ENCODE measurements at regions not wholly inside any gene's neighbourhood (a gene's known extent, or its start where the extent isn't known, plus 50 kb on each side); places are given as distances from the start of the nearest gene placed in this dataset.
A peak's percentile ranks its signal among the peaks of the same experiment; 100 is the strongest.

DNA sequence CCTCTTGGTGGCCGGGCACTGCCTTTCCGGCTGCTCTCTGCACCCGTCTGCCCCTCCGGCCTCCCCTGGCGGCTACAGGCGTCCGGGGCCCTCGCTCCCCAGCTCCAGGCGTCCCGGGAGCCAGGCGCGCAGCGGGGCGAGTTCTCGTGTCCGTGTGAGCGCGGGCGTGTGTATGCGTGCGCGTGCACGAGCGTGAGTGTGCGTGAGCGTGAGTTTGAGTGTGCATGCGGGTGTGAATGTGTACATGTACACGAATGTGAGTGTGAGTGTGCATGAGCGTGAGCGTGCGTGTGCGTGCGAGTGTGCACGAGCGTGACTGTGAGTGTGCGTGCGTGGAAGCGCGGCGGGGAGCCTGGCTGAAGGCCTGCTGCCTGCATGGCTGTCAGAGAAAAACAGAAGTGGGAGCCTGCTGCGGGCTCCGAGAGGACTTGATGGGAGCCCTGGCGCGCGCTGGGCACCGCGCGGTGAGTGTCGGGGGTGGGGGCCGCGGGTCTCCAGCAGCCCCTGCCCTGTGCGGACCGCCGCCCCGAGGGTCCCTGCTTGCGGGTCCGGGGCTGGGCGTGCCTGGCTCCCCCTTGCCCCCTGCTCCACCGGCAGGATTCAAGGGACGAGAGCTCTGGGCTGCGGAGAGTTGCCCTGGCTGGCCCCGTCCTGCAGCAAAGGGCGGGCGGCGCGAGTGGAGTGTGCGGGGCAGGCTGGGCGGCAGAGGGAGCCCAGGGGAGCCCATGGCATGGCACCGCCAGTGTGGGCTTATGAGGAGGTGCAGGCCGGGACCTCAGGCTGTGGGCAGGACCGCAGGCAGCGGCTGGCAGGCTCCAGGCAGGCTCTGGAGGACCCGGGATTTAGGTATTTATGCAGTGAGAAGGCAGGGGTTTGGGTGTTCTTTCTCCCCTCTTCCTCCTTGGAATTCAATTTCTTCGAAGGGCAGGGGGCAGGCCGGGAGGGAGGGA, 75.8 kb upstream of the EN2 start:
- H3K27me3 ChIP-seq (ENCODE audit: control insufficient read depth in 2 of 2, insufficient read depth in 2 of 2, low read length in 2 of 2): peaks cover 59 to 67% of the 10 kb centered on the region in 2 experiments
- POLR2A ChIA-PET: no interaction called here
- no peak for FAIRE-seq
- H3K79me2 ChIP-seq (ENCODE audit: control insufficient read depth, insufficient read depth, low read length): no peaks in the 10 kb centered on the region
- H3K27ac ChIP-seq (ENCODE audit: insufficient read depth, low read depth, low read length): no peak overlapping the region
- TF ChIP-seq MYC (IDR thresholded peaks at IDR 0.05; ENCODE audit: low read depth, low read length): no peak
- peak; percentile 94 for TF ChIP-seq EZH2 (IDR thresholded peaks at IDR 0.05; ENCODE audit: borderline replicate concordance, low read depth, low read length, severe bottlenecking)
- TF ChIP-seq, protein P1, sequence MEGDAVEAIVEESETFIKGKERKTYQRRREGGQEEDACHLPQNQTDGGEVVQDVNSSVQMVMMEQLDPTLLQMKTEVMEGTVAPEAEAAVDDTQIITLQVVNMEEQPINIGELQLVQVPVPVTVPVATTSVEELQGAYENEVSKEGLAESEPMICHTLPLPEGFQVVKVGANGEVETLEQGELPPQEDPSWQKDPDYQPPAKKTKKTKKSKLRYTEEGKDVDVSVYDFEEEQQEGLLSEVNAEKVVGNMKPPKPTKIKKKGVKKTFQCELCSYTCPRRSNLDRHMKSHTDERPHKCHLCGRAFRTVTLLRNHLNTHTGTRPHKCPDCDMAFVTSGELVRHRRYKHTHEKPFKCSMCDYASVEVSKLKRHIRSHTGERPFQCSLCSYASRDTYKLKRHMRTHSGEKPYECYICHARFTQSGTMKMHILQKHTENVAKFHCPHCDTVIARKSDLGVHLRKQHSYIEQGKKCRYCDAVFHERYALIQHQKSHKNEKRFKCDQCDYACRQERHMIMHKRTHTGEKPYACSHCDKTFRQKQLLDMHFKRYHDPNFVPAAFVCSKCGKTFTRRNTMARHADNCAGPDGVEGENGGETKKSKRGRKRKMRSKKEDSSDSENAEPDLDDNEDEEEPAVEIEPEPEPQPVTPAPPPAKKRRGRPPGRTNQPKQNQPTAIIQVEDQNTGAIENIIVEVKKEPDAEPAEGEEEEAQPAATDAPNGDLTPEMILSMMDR (IDR thresholded peaks at IDR 0.05; ENCODE audit: extremely low read depth in 1 of 2, insufficient read depth in 1 of 2, low read depth in 1 of 2, low read length in 2 of 2): no peak
- no peaks in the 10 kb centered on the region for H3K9me3 ChIP-seq (replicated peaks; ENCODE audit: control insufficient read depth, insufficient read depth, low read length)
- H4K20me1 ChIP-seq (replicated peaks; ENCODE audit: control insufficient read depth, extremely low read depth, insufficient read depth, low read length): no peaks in the 10 kb centered on the region
- BruUV-seq (replicated peaks): no TSS peak
- H3K9me1 ChIP-seq (replicated peaks; ENCODE audit: control insufficient read depth, extremely low read depth, insufficient read depth, low read length): no peaks in the 10 kb centered on the region
- DNase-seq (ENCODE audit: low read depth, low spot score): no peak
- H3K9ac ChIP-seq (replicated peaks; ENCODE audit: extremely low read depth, insufficient read depth, low read length): no peak overlapping the region
- H3K4me2 ChIP-seq (ENCODE audit: insufficient read depth, low read length): no peak overlapping the region
- CTCF ChIA-PET: interaction anchor here (1.5 to 3.2 kb wide), 6 partner anchors 10 to 455 kb away, joined by 5 to 26 read pairs (median 10); no protein-coding TSS in a partner anchor
- no peak overlapping the region for H3K4me3 ChIP-seq (replicated peaks in 1 of 3; ENCODE audit: insufficient read depth in 1 of 3, low read depth in 1 of 3, low read length in 3 of 3)
- H3K4me1 ChIP-seq (ENCODE audit: control insufficient read depth, extremely low read depth, insufficient read depth, low read length): no peaks in the 10 kb centered on the region
- H2AFZ ChIP-seq (ENCODE audit: low read depth, low read length): no peak overlapping the region
- H3K36me3 ChIP-seq (ENCODE audit: control insufficient read depth in 2 of 2, extremely low read depth in 1 of 2, insufficient read depth in 2 of 2, low read length in 2 of 2): no peaks in the 10 kb centered on the region
- intact Hi-C loops (cut with micrococcal nuclease): no loop called here
- dilution Hi-C loops (cut with MboI; ENCODE audit: extremely low pct_ligation_motif_present, low sequenced_read_pairs): no loop called here

DNA sequence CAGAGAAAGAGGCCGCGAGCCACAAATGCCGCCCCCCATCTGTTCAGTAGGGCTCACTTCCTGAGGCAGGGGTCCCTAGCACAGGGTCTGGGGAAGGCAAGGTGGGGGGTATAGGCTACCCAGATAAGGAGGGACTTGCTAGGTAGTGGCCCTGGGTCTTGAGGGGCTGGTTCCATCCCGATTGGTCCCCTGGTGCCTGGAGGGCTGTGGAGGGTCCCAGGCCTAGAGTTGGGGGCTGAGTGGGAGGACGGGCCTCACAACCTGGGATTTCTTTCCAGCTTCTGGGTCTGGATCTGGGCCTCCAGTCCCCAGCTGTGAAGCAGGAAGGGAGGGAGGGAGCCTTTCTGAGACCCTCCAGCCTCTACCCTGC, 75.1 kb upstream of the EN2 start:
- H3K9me1 ChIP-seq (replicated peaks; ENCODE audit: control insufficient read depth, extremely low read depth, insufficient read depth, low read length): no peaks in the 10 kb centered on the region
- H3K27ac ChIP-seq (ENCODE audit: insufficient read depth, low read depth, low read length): no peak overlapping the region
- CTCF ChIA-PET: interaction anchor here (1.6 to 3.2 kb wide), 2 partner anchors 13 to 455 kb away, joined by 5 to 26 read pairs; no protein-coding TSS in a partner anchor
- dilution Hi-C loops (cut with MboI; ENCODE audit: extremely low pct_ligation_motif_present, low sequenced_read_pairs): no loop called here
- no peak for TF ChIP-seq JUN (IDR thresholded peaks at IDR 0.05; ENCODE audit: borderline replicate concordance, insufficient read depth, insufficient read length, low read depth)
- no peak for TF ChIP-seq GATA2 (IDR thresholded peaks at IDR 0.05; ENCODE audit: insufficient read depth, insufficient read length, low read depth, low read length)
- no peak for TF ChIP-seq FOS (IDR thresholded peaks at IDR 0.05; ENCODE audit: borderline replicate concordance, insufficient read depth, low read length)
- TF ChIP-seq EZH2 (IDR thresholded peaks at IDR 0.05; ENCODE audit: borderline replicate concordance, low read depth, low read length, severe bottlenecking): no peak
- TF ChIP-seq, protein P1 (IDR thresholded peaks at IDR 0.05; ENCODE audit: extremely low read depth in 1 of 2, insufficient read depth in 1 of 2, low read depth in 1 of 2, low read length in 2 of 2): no peak
- no peak for TF ChIP-seq POLR2AphosphoS5 (IDR thresholded peaks at IDR 0.05; ENCODE audit: insufficient read depth, low read depth, low read length)
- TF ChIP-seq POLR2A (IDR thresholded peaks at IDR 0.05; ENCODE audit: low read depth, low read length): no peak
- TF ChIP-seq, protein P2, sequence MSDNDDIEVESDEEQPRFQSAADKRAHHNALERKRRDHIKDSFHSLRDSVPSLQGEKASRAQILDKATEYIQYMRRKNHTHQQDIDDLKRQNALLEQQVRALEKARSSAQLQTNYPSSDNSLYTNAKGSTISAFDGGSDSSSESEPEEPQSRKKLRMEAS (IDR thresholded peaks at IDR 0.05; ENCODE audit: insufficient read depth, insufficient read length): no peak
- TF ChIP-seq MYC (IDR thresholded peaks at IDR 0.05; ENCODE audit: low read depth, low read length): no peak
- H3K9me3 ChIP-seq (replicated peaks; ENCODE audit: control insufficient read depth, insufficient read depth, low read length): no peaks in the 10 kb centered on the region
- no peak overlapping the region for H3K4me2 ChIP-seq (ENCODE audit: insufficient read depth, low read length)
- POLR2A ChIA-PET: no interaction called here
- no peaks in the 10 kb centered on the region for H4K20me1 ChIP-seq (replicated peaks; ENCODE audit: control insufficient read depth, extremely low read depth, insufficient read depth, low read length)
- no peaks in the 10 kb centered on the region for H3K4me1 ChIP-seq (ENCODE audit: control insufficient read depth, extremely low read depth, insufficient read depth, low read length)
- no peaks in the 10 kb centered on the region for H3K79me2 ChIP-seq (ENCODE audit: control insufficient read depth, insufficient read depth, low read length)
- H2AFZ ChIP-seq (ENCODE audit: low read depth, low read length): no peak overlapping the region
- no TSS peak for BruUV-seq (replicated peaks)
- peaks cover 53 to 60% of the 10 kb centered on the region in 2 experiments for H3K27me3 ChIP-seq (ENCODE audit: control insufficient read depth in 2 of 2, insufficient read depth in 2 of 2, low read length in 2 of 2)
- intact Hi-C loops (cut with micrococcal nuclease): no loop called here
- no peaks in the 10 kb centered on the region for H3K36me3 ChIP-seq (ENCODE audit: control insufficient read depth in 2 of 2, extremely low read depth in 1 of 2, insufficient read depth in 2 of 2, low read length in 2 of 2)
- no peak overlapping the region for H3K9ac ChIP-seq (replicated peaks; ENCODE audit: extremely low read depth, insufficient read depth, low read length)
- no peak overlapping the region for H3K4me3 ChIP-seq (replicated peaks in 1 of 3; ENCODE audit: insufficient read depth in 1 of 3, low read depth in 1 of 3, low read length in 3 of 3)
- FAIRE-seq: no peak
- no peak for DNase-seq (ENCODE audit: low read depth, low spot score)
